WTC11 (cell line): ENCODE measurements at regions not wholly inside any gene's neighbourhood (a gene's known extent, or its start where the extent isn't known, plus 50 kb on each side); places are given as distances from the start of the nearest gene placed in this dataset.

ENCODE experiments used
- ATAC-seq: fragments of 200-7000 bp; cut with Tn5 transposase; 2 replicates; pipeline ENCODE4 v1.10.0; 2021; ENCODE audit warnings: mild to moderate bottlenecking, moderate library complexity
- CTCF ChIA-PET: fragments of 300-600 bp; sonication (Branson Sonifier 250); formaldehyde crosslinking; loops from one replicate; lab custom pipeline; 2021; ENCODE audit warnings: antibody characterized with exemption; lab: Charles Lee
- POLR2A ChIA-PET: fragments of 350-600 bp; sonication (Branson Sonifier 250); formaldehyde crosslinking; loops from one replicate; lab custom pipeline; 2021; ENCODE audit warnings: antibody characterized with exemption; lab: Charles Lee
- DNase-seq: peaks from one replicate; pipeline ENCODE4 v3.0.0; 2021; ENCODE audit warnings: low spot score
- H3K27ac Mint-ChIP-seq: 2 replicates; pipeline ENCODE4 v1.8.0; 2021; ENCODE audit warnings: mixed read lengths
- H3K27me3 Mint-ChIP-seq: 2 replicates; pipeline ENCODE4 v1.8.0; 2021; ENCODE audit warnings: low read depth, mild to moderate bottlenecking, moderate library complexity, mixed read lengths
- H3K36me3 Mint-ChIP-seq: 2 replicates; pipeline ENCODE4 v1.8.0; 2021; ENCODE audit warnings: mixed read lengths
- H3K4me1 Mint-ChIP-seq: 2 replicates; pipeline ENCODE4 v1.8.0; 2022; ENCODE audit warnings: mixed read lengths
- H3K4me3 Mint-ChIP-seq: 2 replicates; pipeline ENCODE4 v1.8.0; 2021; ENCODE audit warnings: mild to moderate bottlenecking, moderate library complexity, mixed read lengths
- H3K9me3 Mint-ChIP-seq: 2 replicates; pipeline ENCODE4 v1.8.0; 2021; ENCODE audit warnings: mixed read lengths
- ARID4B ChIP-seq: sonication (generic); formaldehyde crosslinking; IDR thresholded peaks from 2 replicates; pipeline ENCODE4 v1.8.0; 2023; ENCODE audit warnings: missing genetic modification reagents, mild to moderate bottlenecking, borderline replicate concordance
- ELF4 ChIP-seq: sonication (generic); formaldehyde crosslinking; IDR thresholded peaks from 2 replicates; pipeline ENCODE4 v1.8.1; 2022; ENCODE audit warnings: low read depth, mild to moderate bottlenecking, moderate library complexity, missing genetic modification reagents
- EMX1 ChIP-seq: fragments of 250-450 bp; sonication (Bioruptor Pico); IDR thresholded peaks from 2 replicates; pipeline ENCODE4 v1.8.0; 2021; ENCODE audit warnings: mild to moderate bottlenecking
- ETV6 ChIP-seq: sonication (generic); formaldehyde crosslinking; IDR thresholded peaks from 2 replicates; pipeline ENCODE4 v1.8.1; 2022; ENCODE audit warnings: mild to moderate bottlenecking, missing genetic modification reagents
- FOXJ3 ChIP-seq: sonication (generic); formaldehyde crosslinking; IDR thresholded peaks from 2 replicates; pipeline ENCODE4 v1.9.0; 2021; ENCODE audit warnings: missing genetic modification reagents, mild to moderate bottlenecking, borderline replicate concordance
- GRHL2 ChIP-seq: fragments of 250-450 bp; sonication (Bioruptor Pico); IDR thresholded peaks from 2 replicates; pipeline ENCODE4 v1.8.0; 2022; ENCODE audit warnings: mild to moderate bottlenecking, moderate library complexity; ENCODE audit not compliant: insufficient replicate concordance, severe bottlenecking
- JUN ChIP-seq: sonication (generic); formaldehyde crosslinking; IDR thresholded peaks from 2 replicates; pipeline ENCODE4 v1.8.0; 2023; ENCODE audit warnings: mild to moderate bottlenecking, missing genetic modification reagents
- SMAD3 ChIP-seq: sonication (generic); formaldehyde crosslinking; IDR thresholded peaks from 2 replicates; pipeline ENCODE4 v1.8.0; 2022; ENCODE audit warnings: missing genetic modification reagents, mild to moderate bottlenecking, borderline replicate concordance
- SP1 ChIP-seq: sonication (generic); formaldehyde crosslinking; conservative IDR thresholded peaks from 2 replicates; pipeline ENCODE4 v1.8.1; 2022; ENCODE audit warnings: missing genetic modification reagents
- USF2 ChIP-seq: sonication (generic); formaldehyde crosslinking; IDR thresholded peaks from 2 replicates; pipeline ENCODE4 v1.8.1; 2023; ENCODE audit warnings: mild to moderate bottlenecking, missing genetic modification reagents, moderate library complexity
- ZBTB43 ChIP-seq: sonication (generic); formaldehyde crosslinking; IDR thresholded peaks from 2 replicates; pipeline ENCODE4 v1.8.1; 2023; ENCODE audit warnings: mild to moderate bottlenecking, missing genetic modification reagents
- ZNF138 ChIP-seq: sonication (generic); formaldehyde crosslinking; conservative IDR thresholded peaks from 2 replicates; pipeline ENCODE4 v1.8.1; 2022; ENCODE audit warnings: mild to moderate bottlenecking, moderate library complexity, missing genetic modification reagents
- ZNF317 ChIP-seq: sonication (generic); formaldehyde crosslinking; IDR thresholded peaks from 2 replicates; pipeline ENCODE4 v1.8.1; 2023; ENCODE audit warnings: low read depth, mild to moderate bottlenecking, moderate library complexity, missing genetic modification reagents, borderline replicate concordance
- ZNF396 ChIP-seq: fragments of 250-450 bp; sonication (Bioruptor Pico); IDR thresholded peaks from 2 replicates; pipeline ENCODE4 v1.8.0; 2021; ENCODE audit warnings: mild to moderate bottlenecking, moderate library complexity, borderline replicate concordance
- TF ChIP-seq, protein P1 (sequence below): sonication (generic); formaldehyde crosslinking; IDR thresholded peaks from 2 replicates; pipeline ENCODE4 v1.8.1; 2022; ENCODE audit warnings: missing genetic modification reagents, borderline replicate concordance
- TF ChIP-seq, protein P2 (sequence below): sonication (generic); formaldehyde crosslinking; IDR thresholded peaks from 2 replicates; pipeline ENCODE4 v1.8.0; 2022; ENCODE audit warnings: mild to moderate bottlenecking, missing genetic modification reagents
- TF ChIP-seq, protein P3 (sequence below): sonication (generic); formaldehyde crosslinking; conservative IDR thresholded peaks from 2 replicates; pipeline ENCODE4 v1.8.1; 2022; ENCODE audit warnings: mild to moderate bottlenecking, missing genetic modification reagents
- TF ChIP-seq, protein P4 (sequence below): sonication (generic); formaldehyde crosslinking; IDR thresholded peaks from 2 replicates; pipeline ENCODE4 v1.8.0; 2023; ENCODE audit warnings: missing genetic modification reagents

DNA sequence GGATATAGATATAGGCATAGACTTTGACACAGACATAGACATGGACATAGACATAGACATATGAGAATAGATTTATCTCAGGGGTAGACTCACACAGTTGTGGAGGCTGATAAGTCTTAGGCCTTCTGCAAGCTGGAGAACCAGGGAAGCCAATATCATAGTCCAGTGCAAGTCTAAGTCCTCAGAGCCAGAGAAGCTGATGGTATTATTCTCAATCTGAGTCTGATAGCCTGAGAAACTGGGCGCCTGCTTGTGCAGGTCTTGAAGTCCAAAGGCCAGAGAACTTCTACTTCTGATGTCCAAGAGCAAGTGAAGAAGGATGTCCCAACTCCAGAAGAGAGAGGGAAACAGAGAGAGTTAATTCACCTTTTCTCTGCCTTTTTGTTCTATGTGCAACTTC lies 476.5 kb downstream of the SLC6A15 start (continued):
- TF ChIP-seq ARID4B (CRISPR knock-in tag) (no peak), FOXJ3 (CRISPR knock-in tag) (no peak), JUN (CRISPR knock-in tag) (no peak), SMAD3 (CRISPR knock-in tag) (no peak), ZNF138 (CRISPR knock-in tag) (no peak)
- TF ChIP-seq, protein P1, sequence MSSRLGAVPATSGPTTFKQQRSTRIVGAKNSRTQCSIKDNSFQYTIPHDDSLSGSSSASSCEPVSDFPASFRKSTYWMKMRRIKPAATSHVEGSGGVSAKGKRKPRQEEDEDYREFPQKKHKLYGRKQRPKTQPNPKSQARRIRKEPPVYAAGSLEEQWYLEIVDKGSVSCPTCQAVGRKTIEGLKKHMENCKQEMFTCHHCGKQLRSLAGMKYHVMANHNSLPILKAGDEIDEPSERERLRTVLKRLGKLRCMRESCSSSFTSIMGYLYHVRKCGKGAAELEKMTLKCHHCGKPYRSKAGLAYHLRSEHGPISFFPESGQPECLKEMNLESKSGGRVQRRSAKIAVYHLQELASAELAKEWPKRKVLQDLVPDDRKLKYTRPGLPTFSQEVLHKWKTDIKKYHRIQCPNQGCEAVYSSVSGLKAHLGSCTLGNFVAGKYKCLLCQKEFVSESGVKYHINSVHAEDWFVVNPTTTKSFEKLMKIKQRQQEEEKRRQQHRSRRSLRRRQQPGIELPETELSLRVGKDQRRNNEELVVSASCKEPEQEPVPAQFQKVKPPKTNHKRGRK, result no peak

DNA sequence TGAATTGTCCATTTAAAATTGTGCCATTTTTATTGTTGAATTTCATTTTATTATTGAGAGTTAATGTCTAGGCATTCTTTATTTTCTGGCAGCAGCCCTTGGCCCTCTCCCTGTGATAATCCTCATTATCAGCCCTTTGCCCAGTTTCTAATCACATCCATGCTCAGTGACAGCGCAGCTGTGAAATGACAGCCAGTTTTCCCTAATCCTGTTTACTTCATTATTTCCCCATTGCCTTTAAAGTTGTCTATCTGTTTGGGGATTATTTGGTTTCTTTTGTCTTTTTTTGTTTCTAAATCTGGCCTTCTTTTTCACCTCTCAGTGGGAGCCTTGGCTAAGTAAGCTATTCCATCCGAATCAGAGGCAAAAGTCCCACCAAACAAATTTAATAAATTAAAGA lies 476.9 kb downstream of the SLC6A15 start:
- CTCF ChIA-PET, result no interaction called here
- H3K27me3 Mint-ChIP-seq, result no peaks in the 10 kb centered on the region
- no peak overlapping the region for H3K27ac Mint-ChIP-seq
- TF ChIP-seq USF2 (CRISPR knock-in tag), result no peak
- no peak for TF ChIP-seq JUN (CRISPR knock-in tag)
- TF ChIP-seq, protein P2, sequence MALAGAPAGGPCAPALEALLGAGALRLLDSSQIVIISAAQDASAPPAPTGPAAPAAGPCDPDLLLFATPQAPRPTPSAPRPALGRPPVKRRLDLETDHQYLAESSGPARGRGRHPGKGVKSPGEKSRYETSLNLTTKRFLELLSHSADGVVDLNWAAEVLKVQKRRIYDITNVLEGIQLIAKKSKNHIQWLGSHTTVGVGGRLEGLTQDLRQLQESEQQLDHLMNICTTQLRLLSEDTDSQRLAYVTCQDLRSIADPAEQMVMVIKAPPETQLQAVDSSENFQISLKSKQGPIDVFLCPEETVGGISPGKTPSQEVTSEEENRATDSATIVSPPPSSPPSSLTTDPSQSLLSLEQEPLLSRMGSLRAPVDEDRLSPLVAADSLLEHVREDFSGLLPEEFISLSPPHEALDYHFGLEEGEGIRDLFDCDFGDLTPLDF (CRISPR knock-in tag), result no peak
- TF ChIP-seq ETV6 (CRISPR knock-in tag), result no peak
- TF ChIP-seq EMX1 (CRISPR knock-in tag), result no peak
- TF ChIP-seq GRHL2 (CRISPR knock-in tag), result no peak
- TF ChIP-seq, protein P3, sequence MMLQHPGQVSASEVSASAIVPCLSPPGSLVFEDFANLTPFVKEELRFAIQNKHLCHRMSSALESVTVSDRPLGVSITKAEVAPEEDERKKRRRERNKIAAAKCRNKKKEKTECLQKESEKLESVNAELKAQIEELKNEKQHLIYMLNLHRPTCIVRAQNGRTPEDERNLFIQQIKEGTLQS (CRISPR knock-in tag), result no peak
- TF ChIP-seq ZNF317 (CRISPR knock-in tag), result no peak
- TF ChIP-seq, protein P4, sequence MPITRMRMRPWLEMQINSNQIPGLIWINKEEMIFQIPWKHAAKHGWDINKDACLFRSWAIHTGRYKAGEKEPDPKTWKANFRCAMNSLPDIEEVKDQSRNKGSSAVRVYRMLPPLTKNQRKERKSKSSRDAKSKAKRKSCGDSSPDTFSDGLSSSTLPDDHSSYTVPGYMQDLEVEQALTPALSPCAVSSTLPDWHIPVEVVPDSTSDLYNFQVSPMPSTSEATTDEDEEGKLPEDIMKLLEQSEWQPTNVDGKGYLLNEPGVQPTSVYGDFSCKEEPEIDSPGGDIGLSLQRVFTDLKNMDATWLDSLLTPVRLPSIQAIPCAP, result no peak
- TF ChIP-seq ELF4 (CRISPR knock-in tag), result no peak
- TF ChIP-seq, all 79 proteins: peak for 0
- POLR2A ChIA-PET, result no interaction called here
- DNase-seq (no peak), ATAC-seq (no peak)
- Mint-ChIP-seq H3K4me3 (no peak overlapping the region), H3K4me1 (peaks cover 5% of the 10 kb centered on the region), H3K36me3 (no peaks in the 10 kb centered on the region), H3K9me3 (no peaks in the 10 kb centered on the region)

DNA sequence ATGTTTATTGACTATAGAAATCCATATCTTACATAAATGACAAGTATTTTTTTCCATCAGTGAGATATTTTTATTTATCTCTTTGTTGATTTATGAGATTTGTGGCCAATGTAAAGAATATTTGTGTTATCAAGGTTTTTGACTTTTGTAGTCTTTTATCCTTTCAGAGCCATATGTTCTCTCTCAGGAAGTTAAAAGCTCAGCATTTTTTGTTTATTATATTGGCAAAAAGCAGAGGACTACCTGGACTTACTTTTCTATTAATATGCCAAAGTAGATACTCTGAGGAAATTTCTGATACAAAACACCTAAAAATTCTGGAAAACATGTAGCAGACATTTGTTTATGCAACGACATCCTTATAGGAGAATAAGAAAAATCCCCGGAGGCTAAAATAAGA lies 490.3 kb downstream of the SLC6A15 start:
- ChIA-PET POLR2A (no interaction called here), CTCF (no interaction called here)
- Mint-ChIP-seq H3K36me3 (no peaks in the 10 kb centered on the region), H3K9me3 (no peaks in the 10 kb centered on the region), H3K27me3 (no peaks in the 10 kb centered on the region), H3K27ac (no peak overlapping the region), H3K4me3 (no peak overlapping the region), H3K4me1 (no peaks in the 10 kb centered on the region)
- TF ChIP-seq ZNF396 (no peak), ZBTB43 (CRISPR knock-in tag) (no peak), SP1 (CRISPR knock-in tag) (no peak)
- ATAC-seq, result no peak
- DNase-seq, result no peak
